Transverse colon (tissue), 3 donors: ENCODE measurements at regions not wholly inside any gene's neighbourhood (a gene's known extent, or its start where the extent isn't known, plus 50 kb on each side); places are given as distances from the start of the nearest gene placed in this dataset.
"Not testable (repeated sequence)": the region's sequence is repeated elsewhere in the genome, so short reads cannot be mapped to it uniquely, and the experiment has no call there.

ENCODE experiments used
- CTCF ChIP-seq, 5 experiments: fragments of 200-600 bp in 3 of 5; fragments of 450-650 bp in 2 of 5; sonication (generic) in 3 of 5; IDR thresholded peaks; 1 replicate in 2 of 5; 2 replicates in 3 of 5; pipeline ENCODE4 v1.5.1; 2016 to 2017; ENCODE audit warnings: antibody characterized with exemption in 5 of 5, inconsistent platforms in 3 of 5, mild to moderate bottlenecking in 2 of 5, moderate library complexity in 1 of 5
- POLR2A ChIP-seq: fragments of 450-650 bp; IDR thresholded peaks from one replicate; pipeline ENCODE4 v1.6.1; 2016; ENCODE audit warnings: antibody characterized with exemption, mild to moderate bottlenecking, moderate library complexity

GRCh38 chr4:162465356-162465755 lies 301.6 kb upstream of the FSTL5 start:
- not testable (repeated sequence) for TF ChIP-seq POLR2A; CTCF (IDR thresholded peaks at IDR 0.05)
